ENCODE measurements at regions not wholly inside any gene's neighbourhood (a gene's known extent, or its start where the extent isn't known, plus 50 kb on each side); places are given as distances from the start of the nearest gene placed in this dataset.

DNA sequence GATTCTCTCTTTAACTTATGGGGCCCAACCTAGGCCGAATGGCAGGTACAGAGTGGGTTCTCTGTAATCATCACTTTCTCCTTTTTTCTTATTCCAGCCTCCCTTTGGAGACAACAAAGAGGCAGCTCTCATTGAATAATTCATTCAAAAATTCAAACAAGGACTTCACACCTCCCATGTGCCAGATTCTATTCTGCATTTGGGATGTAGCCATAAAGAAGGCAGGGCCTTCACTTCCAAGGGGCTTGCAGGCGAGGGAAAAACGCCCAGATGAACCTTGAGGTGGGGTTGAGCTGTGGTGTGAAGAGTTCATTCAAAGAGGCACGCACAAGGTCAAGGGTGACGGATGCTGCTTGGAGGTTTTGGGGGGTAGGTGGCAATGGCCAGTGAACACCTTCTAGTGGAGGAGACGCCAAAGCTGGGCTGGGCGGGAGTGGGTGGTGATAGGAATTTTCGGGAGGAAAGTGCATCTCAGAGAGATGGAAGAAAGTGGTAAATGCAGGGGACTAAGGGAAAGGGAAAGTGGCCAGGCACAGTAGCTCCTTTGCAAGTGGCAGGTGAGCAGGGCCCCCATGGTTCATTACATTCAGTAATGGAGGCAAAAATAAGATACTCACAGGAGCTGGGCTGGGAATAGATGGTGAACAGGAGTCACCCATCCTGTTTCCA is 499.6 kb downstream of the MIAT start:
- TF ChIP-seq, protein P1, sequence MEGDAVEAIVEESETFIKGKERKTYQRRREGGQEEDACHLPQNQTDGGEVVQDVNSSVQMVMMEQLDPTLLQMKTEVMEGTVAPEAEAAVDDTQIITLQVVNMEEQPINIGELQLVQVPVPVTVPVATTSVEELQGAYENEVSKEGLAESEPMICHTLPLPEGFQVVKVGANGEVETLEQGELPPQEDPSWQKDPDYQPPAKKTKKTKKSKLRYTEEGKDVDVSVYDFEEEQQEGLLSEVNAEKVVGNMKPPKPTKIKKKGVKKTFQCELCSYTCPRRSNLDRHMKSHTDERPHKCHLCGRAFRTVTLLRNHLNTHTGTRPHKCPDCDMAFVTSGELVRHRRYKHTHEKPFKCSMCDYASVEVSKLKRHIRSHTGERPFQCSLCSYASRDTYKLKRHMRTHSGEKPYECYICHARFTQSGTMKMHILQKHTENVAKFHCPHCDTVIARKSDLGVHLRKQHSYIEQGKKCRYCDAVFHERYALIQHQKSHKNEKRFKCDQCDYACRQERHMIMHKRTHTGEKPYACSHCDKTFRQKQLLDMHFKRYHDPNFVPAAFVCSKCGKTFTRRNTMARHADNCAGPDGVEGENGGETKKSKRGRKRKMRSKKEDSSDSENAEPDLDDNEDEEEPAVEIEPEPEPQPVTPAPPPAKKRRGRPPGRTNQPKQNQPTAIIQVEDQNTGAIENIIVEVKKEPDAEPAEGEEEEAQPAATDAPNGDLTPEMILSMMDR (IDR thresholded peaks at IDR 0.05), result no peak
- no peak for TF ChIP-seq POLR2A (IDR thresholded peaks at IDR 0.05)
